Posterior vena cava (tissue), 2 donors: ENCODE measurements at regions not wholly inside any gene's neighbourhood (a gene's known extent, or its start where the extent isn't known, plus 50 kb on each side); places are given as distances from the start of the nearest gene placed in this dataset.

ENCODE experiments used
- DNase-seq: peaks from one replicate; pipeline ENCODE4 v3.0.0-alpha.2; 2020; ENCODE audit warnings: low spot score
- intact Hi-C, 2 donors: fragments of 100-400 bp; cut with DNase I; formaldehyde crosslinking; loops; one replicate each; pipeline versions ENCODE4 v1.14.1 to v1.14.2; 2022 to 2023
- donor health status: DM: yes; HTN: yes; CAD: no.
- donor health status: DM: yes; HTN: yes; CAD: no.

DNA sequence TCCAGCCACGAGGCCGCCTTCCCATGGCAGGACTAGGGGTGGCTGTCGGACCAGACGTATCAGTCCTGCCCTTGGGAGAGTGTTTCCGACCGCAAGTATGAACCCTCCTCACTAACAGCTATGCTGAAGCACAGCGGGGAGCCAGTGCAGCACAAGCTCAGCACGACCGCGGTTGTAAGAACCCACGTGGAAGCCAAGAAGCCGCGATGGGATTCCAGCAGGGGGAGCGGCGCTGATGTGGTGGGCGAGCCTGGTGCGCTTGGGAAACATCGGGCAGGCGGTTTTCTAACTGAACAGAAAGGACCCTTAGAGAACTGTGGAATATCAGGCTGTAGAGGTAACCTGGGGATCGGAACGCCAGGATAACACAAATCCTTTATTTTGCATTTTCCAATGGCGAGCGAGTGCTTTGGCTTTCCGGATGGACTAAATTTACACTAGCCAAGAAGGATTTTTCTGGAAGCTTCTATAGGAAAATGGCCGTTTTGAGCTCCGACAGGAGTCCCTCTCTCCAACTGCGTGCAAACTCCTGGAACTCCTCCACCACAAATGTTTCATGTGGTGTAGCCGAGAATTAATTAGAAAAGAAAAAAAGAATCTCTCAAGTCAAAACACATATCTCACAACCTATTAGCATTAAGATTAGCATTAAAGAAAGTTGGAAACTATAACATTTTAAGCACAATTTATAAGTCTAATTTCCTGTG, 132.0 kb upstream of the MYCN start:
- intact Hi-C loops: no loop called here
- DNase-seq: no peak

- intact Hi-C loops: no loop called here
- no peak for DNase-seq
Observed at GRCh38 chr2:15808944-15809343, 131.4 kb upstream of the MYCN start.

DNA sequence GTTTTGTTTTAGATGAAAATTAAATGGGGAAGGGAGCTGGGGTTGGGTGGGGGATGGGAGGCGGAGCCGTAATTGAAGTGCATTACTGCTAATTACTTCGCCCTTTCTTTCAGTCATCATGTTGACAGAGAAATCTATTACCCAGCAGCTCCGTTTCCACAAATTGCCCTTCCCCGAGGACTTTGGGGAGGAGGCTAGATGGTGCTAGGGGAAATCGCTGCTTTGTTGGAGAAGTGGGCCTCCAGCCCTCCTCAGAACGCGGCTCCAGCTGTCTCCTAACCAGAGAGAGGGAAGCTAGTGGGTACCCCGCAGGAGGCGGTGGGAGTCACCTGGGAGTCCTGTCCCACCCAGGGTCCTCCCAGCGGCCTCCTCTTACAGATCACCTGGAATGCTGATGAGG, 130.9 kb upstream of the MYCN start:
- no peak for DNase-seq
- intact Hi-C loops: no loop called here

DNA sequence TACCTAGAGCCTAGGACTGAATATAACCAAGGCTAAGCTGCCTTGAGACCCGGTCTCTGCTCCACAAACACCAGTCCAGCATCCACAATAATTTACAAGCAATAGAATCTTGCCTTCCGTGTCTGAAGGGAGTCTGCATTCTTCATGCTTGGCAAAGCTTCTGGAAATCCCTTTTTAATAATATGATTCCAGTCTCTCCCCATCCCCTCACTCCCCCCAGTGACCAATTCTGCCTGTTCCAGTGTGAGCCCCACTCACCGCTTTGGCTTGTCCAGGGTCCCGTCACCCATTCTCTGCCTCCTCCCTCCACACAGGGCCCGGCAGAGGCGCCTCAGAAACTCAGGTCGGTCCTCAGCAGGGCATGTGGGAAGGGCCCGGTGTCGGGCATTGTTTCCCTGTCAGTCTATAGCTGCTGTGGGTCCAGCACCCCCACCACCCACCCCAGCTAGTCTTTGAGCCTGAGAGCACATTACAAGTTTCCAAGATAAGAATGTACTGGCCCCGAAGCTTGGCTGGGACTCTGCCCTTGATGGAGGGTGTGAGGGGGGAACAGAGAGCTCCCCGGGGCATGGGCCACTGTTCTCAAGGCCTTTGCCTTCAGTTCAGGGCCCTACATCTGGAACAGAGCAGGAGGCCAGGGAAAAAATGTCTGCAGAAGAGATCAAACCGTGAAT, 129.7 kb upstream of the MYCN start:
- DNase-seq: no peak
- intact Hi-C loops: no loop called here

GRCh38 chr2:15811367-15811766, 129.0 kb upstream of the MYCN start:
- DNase-seq: no peak
- intact Hi-C loops: no loop called here

DNA sequence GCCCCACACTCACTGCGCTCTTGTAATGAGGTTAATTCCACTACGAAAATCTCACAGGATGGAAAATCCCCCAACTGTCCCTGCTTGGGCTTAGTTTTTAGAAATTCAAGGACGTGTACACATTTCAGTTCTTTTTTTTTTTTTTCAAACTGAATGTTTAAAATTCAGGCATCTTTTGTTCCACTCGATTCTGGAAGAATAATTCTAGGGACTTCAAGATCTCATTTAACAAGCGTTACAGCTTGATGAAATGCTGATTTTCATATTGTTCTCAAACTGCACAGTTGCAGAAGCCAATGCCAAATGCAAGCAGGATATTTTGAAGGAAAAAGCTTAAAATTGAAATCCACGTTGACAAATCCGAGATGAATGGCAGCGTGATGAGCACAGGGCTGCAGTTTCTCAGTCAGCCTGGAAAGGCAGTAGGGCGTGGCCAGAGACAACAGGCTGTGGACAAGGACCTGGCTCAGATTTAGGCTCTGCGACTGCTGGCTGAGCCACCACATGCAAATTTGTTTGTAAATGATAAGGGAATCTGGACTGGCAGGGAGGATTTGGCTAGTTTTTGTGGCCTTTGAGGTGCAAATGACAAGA, 128.1 kb upstream of the MYCN start:
- DNase-seq: no peak
- intact Hi-C loops: no loop called here

DNA sequence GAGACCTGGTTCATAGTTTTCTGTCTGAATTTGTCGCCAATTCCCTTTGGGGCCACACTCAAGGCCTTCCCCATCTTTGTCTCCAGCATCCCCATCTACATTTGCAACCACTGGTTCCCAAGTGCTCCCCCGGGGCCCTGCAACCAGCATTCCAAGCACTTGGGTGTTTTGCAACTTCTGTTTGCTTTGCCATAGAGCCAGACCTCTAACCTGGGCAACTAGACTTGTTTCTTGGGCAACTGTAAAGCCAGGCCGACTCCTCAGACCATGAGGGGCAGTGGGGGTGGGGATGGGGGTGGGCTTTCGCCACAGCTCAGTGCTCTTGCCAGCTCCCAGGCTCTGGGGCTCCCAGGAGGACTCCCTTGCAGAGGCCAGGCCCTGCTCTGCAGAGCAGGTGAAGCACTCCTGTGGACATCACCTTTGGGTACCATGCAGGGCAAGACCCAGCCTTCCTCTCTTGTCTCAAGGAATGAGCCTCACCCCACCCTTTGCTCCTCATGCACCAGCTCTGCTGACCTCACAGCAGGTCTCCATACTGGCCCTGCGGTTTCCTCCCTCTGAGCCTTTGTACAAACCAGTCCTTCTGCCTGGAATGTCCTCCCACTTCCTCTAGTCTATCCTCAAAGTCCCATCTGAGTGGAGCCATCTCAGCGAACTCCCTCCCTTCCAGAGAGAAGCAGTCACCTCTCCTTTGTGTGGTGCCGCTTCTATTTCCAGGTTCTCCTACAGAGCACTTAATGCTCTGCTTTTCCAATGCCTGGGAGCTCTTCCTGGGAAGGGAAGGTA, 126.7 kb upstream of the MYCN start:
- DNase-seq: no peak
- intact Hi-C loops: no loop called here

DNA sequence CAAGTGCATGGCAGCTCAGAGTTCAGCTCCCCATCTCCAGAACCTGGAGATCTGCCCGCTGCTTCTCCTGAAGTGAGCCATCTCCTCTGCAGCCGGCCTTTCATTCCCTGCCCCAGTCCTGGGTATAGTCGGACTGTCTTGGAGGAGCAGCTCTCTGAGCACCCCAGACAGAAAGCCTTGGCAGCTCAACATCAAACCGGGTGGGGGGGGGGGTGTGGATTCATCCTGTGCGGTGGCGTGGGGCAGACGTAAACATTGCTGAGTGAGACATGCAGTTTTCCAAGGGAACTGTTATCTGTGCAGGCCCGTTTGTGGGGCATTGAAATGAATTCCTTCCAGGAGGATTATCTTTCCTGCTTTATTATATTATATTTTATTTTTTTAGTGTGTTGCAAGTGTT, 125.9 kb upstream of the MYCN start:
- no peak for DNase-seq
- intact Hi-C loops: no loop called here

- intact Hi-C loops: no loop called here
Observed at GRCh38 chr2:15814946-15815345, 125.4 kb upstream of the MYCN start.

DNA sequence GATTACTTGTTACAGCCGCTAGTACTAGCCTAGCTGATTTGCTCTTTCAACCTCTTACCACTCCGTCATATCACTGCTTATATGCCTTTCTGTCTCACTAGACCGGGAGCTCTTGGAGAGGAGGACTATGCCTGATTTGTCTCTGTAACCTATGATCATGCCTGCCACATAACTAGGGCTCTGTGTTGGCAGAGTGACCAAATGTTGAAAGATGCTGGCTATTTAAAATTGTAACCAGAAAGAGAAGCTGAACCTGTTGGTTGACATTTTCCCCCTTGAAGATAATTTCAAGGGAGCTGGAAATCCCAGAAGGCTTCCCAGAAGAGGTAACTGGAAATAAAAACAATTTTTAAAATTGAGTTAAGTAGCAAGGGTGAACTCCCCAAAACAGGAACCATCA, 124.1 kb upstream of the MYCN start:
- intact Hi-C loops: no loop called here
- no peak for DNase-seq

More at GRCh38 chr2:15814946-15815345, 125.4 kb upstream of the MYCN start:
- DNase-seq: no peak

DNA sequence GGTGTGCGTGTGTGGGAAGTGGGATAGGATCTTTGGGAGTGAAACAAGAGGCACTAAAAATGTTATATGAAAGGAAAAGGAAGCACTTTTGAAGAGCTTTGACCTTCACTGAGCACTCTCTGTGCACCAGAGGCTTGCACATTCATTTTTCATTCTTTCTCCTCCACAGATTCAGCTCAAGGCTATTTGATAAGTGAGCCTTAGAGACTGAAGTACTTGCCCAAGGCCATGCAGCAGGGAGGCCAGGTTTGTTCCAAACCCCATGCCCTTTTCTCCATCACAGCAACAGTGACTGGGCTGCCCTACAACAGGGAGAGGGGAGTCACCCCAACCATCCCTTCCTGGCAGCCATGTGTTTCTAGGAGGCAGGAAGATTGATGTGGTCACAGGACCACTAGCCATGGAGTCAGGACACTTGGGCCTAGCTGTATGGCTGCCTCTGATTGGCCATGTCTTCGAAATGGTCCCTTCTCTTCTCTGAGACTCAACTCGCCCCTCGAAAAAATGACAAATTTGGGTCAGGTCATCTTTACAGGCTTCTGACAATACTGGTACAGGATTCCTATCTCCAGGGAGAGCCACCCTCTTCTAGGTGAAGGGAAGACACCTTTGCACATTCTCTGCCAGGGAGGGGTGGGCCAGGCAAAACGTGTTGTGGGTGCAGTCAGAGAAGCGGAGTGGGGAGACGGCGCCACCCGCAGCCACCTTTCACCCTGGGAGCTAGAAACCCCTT, 123.5 kb upstream of the MYCN start:
- DNase-seq: no peak
- intact Hi-C loops: no loop called here

DNA sequence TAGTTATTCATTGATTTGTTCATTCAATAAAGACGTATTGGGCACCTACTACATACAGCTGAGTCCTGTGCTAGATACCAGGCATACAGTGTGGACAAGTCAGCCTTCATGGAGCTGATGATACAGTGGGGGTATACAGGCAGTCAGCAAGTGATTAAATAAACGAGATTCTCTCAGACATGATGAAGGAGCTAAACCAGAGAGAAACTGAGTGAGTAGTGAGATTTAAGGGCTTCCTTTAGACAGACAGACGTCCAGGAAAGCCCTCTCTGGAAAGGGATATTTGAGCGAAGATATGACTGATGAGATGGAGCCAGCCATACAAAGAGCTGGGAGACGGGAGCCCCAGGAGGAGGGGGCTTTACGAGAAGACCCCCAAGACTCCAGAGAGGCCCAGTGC, 122.6 kb upstream of the MYCN start:
- intact Hi-C loops: no loop called here
- no peak for DNase-seq

- DNase-seq: no peak
- intact Hi-C loops: no loop called here
Observed at GRCh38 chr2:15818318-15818753, 122.0 kb upstream of the MYCN start.

DNA sequence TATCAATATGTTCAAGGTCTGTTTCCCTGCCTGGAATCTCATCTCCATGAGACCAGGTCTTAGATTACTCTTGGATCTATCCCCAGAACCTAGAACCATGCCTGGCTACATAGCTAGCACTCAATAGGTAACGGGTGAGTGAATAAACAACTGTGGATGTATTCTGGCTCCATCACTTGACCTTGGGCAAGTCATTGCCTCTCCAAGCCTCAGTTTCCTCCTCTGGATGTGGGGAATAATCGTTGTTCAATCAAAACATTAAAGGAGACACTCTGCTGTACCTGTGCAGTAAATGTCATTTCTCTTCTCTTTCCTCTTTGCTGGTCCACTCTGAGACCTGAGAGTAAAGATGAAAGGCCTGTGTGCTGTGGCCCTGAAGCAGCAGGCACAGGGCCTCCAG, 121.5 kb upstream of the MYCN start:
- intact Hi-C loops: no loop called here
- DNase-seq: no peak

DNA sequence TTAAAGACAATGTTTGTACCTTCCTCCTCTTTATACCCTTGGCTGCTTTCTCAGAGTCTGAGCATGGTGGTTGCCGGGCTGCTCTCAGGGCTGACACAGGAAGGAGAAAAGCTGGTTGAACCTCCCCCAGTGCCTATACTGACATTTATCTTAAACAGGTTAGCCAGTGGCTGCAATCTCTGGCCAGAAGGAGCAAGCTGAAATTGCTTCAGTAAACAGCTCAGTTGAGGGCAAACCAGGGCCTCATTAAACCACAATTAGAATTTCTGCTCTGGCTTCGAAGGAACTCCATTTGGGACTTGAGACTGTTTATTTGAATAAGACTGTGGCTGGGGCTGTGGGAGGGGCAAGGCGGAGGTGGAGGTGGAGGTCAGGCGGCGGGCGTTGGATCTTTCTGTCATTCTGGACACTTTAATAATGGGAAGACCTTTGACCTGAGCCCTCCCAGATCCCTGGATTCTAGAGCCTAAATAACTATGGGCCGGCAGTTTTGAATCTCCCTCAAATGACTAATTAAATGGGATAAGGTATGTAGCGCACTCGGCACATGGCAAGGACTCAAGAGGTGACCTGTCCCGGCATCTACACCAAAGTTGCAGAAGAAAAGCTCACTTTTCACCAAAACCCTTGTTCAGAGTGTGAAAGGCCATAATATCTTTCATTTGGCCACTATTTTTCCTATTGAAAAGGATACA, 120.6 kb upstream of the MYCN start:
- no peak for DNase-seq
- intact Hi-C loops: no loop called here

DNA sequence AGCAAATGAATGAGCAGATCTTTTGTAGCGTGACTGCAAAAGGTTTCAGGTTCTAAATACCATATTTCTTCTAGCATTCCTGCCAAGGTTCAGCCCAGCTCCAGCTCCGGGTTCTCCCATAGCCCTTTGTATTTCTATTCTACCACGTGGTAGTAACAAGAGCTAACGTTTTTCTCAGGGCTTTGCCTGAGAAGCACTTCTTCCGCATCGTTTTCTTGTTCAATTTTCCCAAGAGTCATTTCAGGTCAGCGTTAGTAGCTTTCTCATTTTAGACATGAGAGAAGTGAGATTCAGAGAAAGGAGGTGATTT, 120.1 kb upstream of the MYCN start:
- DNase-seq: no peak

DNA sequence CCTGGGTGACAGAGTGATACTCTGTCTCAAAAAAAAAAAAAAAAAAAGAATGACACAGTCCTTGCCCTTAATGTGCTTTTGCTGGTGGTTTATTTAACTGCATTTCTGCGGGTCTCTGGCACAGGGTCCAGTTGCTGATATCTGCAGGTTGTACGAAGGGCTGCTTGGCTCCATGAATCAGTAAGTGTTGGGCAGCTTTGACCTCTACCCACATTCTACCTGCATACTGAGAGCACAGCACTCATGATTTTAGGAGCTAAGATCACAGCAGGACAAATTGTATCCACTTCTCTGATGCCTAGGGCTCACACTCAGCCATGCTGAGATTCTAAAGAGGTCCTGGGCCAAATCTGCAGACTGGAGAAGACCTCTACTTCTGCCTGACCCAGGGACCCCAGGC, 119.4 kb upstream of the MYCN start:
- no peak for DNase-seq
- intact Hi-C loops: no loop called here

More for the DNA sequence above, 120.1 kb upstream of the MYCN start:
- intact Hi-C loops: no loop called here

GRCh38 chr2:15822151-15823044, 118.0 kb upstream of the MYCN start:
- no peak for DNase-seq
- intact Hi-C loops: no loop called here
